Effector memory CD8-positive, alpha-beta T cell (primary cell): ENCODE measurements at regions not wholly inside any gene's neighbourhood (a gene's known extent, or its start where the extent isn't known, plus 50 kb on each side); places are given as distances from the start of the nearest gene placed in this dataset.

Experiments
- ATAC-seq: fragments of 150-1000 bp; cut with Tn5 transposase; replicated peaks from 2 replicates; pipeline ENCODE4 v1.10.0; 2021; ENCODE audit warnings: mild to moderate bottlenecking, moderate library complexity
- DNase-seq, 3 experiments: peaks; one replicate each; pipeline ENCODE4 v3.0.0; 2021
- H3K27ac Mint-ChIP-seq, 2 donors: one replicate each; pipeline ENCODE4 v1.8.0; 2022; ENCODE audit warnings: mild to moderate bottlenecking in 2 of 2, mixed read lengths in 2 of 2, moderate library complexity in 2 of 2
- H3K27me3 Mint-ChIP-seq, 2 donors: one replicate each; pipeline ENCODE4 v1.8.0; 2022; ENCODE audit warnings: mixed read lengths in 2 of 2
- H3K36me3 Mint-ChIP-seq: one replicate; pipeline ENCODE4 v1.8.0; 2022; ENCODE audit warnings: mild to moderate bottlenecking, moderate library complexity, mixed read lengths; ENCODE audit not compliant: insufficient read depth
- H3K4me1 Mint-ChIP-seq, 2 donors: one replicate each; pipeline ENCODE4 v1.8.0; 2022; ENCODE audit warnings: low read depth in 2 of 2, mixed read lengths in 2 of 2
- H3K4me3 Mint-ChIP-seq, 2 donors: one replicate each; pipeline ENCODE4 v1.8.0; 2022; ENCODE audit warnings: mild to moderate bottlenecking in 2 of 2, mixed read lengths in 2 of 2, moderate library complexity in 2 of 2
- H3K9me3 Mint-ChIP-seq, 2 donors: one replicate each; pipeline ENCODE4 v1.8.0; 2022; ENCODE audit warnings: mixed read lengths in 2 of 2

DNA sequence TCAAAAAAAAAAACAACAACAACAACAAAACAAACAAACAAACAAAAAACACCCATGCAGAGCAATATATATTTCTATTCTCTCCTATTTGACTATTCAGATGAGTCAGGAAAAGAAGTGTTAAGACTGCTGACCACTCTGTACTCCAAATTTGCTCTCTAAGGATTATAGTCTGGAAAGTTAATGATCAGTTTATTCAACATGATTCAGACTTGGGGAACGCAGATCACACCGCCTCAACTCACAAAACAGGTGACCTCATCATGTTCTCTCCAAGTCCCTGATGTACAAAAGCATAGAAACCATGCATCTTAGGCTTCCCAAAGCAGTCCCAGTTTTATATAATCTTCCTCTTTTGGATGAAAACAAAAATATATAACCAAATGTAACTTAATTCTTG lies 51.9 kb upstream of the PRRC2C start:
- no peaks in the 10 kb centered on the region for H3K9me3 Mint-ChIP-seq
- no peak for ATAC-seq
- no peak overlapping the region for H3K27ac Mint-ChIP-seq
- DNase-seq: no peak
- no peak overlapping the region for H3K4me3 Mint-ChIP-seq
- H3K27me3 Mint-ChIP-seq: peaks cover 18 to 33% of the 10 kb centered on the region in 2 donors
- H3K36me3 Mint-ChIP-seq: no peaks in the 10 kb centered on the region
- H3K4me1 Mint-ChIP-seq: peaks cover 0 to 6% of the 10 kb centered on the region in 2 donors

DNA sequence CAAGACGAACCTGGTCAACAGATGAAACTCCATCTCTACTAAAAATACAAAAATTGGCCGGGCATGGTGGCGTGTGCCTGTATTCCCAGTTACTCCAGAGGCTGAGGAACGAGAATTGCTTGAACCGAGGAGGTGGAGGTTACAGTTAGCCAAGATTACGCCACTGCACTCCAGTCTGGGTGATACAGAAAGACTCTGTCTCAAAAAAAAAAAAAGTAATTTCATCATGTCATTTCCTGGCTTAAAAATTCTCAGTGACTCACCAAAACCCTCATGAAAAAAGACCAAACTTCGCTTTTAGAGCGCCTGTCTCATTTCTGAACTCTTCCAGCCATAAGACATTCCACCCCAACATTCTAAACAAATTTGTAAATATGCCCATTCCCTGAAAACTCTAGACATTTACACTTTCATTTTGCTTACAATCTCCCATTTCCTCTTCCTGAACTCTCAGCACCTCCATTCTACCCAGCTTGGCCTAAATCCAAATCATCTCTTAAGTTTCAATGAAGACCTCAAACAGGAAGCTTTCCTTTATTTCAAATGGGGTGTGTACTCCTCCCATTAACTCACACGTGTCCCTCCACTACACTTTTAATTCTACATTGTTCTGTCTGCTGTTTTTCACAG lies 50.5 kb upstream of the PRRC2C start:
- H3K27ac Mint-ChIP-seq: no peak overlapping the region
- no peak overlapping the region for H3K4me3 Mint-ChIP-seq
- H3K36me3 Mint-ChIP-seq: no peaks in the 10 kb centered on the region
- H3K4me1 Mint-ChIP-seq: peaks cover 0 to 6% of the 10 kb centered on the region in 2 donors
- DNase-seq: no peak
- ATAC-seq: no peak
- peaks cover 22 to 29% of the 10 kb centered on the region in 2 donors for H3K27me3 Mint-ChIP-seq
- no peaks in the 10 kb centered on the region for H3K9me3 Mint-ChIP-seq
